ENCODE measurements at regions not wholly inside any gene's neighbourhood (a gene's known extent, or its start where the extent isn't known, plus 50 kb on each side); places are given as distances from the start of the nearest gene placed in this dataset.

DNA sequence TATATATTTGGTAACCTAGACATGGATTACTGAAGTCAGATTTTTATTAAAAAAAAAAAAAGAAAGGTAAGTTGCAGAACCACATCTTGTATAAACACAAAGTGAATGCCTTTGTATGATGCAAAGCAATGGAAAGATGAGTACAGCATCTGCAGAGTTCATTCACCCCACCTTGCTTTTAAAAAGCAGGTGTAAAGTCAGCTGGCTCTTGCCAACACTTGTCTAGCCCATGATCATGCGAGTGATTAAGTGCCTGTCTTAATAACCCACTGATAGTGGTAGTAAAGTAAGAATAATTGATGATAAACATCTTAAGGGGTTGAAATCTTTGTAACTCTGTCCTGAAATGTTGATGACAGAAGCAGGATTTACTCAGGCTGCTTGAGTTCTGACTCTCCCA lies 710.4 kb downstream of the EFNB2 start:
- no peak for DNase-seq

DNA sequence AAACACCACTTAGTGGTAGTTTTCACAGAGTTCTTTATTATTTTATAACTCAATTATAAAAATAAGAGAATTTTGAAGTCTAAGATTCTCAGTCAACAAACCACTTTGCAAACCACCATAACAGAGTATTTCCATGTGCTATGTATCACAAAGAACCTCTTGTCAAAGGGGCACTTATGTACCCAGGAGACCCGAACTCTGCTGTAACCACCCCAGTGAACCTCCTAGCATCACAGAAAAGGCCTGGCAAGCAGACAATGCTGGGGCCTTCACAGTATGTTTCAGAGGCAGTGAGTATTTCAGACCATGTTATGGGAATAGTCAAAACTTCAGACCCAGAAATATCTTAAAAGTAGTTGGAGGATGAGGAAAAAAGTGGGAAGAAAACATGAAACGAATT lies 714.1 kb downstream of the EFNB2 start:
- DNase-seq: no peak

DNA sequence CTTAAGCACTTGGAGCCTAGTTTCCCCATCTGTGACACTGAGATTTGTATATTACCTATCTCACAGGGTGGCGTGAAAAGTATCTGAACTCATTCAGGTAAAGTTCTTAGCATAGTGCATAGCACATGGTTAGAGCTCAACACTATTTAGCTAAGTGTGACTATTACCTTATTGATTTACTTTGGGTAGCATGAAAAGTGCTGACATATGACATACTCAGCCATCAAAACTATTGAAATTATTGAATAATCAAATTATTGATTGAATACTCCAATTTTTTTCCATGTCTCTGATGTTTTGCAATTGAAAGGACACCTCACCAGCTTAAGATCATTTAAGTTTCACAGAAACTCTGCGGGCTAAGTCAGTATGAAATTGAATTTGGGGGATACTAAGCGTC lies 715.0 kb downstream of the EFNB2 start:
- DNase-seq: no peak

DNA sequence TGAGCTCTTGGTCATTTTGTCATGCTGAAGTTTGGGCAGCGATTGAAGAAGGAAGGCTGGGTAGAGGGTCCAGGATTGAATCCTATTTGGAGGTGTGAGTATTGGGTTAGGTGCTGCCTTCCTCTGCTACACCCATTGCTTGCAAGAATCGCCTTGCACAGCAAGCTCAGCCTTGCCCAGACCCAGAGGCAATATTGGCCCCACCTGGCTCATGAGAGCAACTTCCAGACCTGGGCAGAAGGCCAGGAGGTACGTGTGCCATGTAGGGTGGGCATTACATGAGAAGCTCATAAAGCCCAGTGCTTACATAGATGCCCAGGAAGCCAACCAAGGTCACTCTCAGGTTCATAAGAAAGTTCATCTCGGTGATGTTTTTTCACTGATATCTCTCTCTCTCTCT lies 718.0 kb downstream of the EFNB2 start:
- no peak for DNase-seq

DNA sequence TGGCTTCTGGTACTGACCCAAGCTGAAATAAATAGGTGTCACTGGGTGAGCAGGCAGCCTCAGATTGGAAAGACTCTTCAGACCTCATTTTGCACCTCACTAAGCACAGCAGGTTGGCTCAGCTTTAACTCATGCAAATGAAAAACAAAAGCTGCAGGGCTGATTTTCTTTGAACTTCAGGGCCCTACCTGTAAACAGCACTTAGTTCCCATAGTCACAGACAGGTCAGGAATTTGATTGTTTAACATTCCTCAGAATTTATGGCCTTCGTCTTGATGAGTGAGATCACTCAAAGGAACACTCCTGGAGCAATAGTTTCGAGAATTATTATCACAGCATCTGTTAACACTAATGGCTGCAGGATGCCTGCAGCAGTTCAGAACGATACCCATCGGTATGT lies 718.5 kb downstream of the EFNB2 start:
- peak; percentile 55 for DNase-seq

DNA sequence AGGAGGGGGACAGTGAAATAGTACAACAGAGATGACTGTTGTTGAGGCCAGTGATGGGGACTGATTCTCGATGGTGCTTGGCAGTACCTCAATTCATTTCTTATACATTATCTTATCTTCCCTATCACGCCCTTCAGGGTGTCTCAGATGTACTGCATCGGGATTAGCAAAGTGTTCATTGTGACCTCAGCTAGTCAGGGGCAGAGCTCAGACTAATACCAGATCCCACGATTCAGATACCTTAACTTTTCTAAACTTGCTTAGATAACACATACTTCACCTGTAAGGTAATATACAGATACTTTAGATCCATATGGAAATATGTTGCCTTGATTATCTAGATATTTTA lies 720.6 kb downstream of the EFNB2 start:
- DNase-seq: no peak

DNA sequence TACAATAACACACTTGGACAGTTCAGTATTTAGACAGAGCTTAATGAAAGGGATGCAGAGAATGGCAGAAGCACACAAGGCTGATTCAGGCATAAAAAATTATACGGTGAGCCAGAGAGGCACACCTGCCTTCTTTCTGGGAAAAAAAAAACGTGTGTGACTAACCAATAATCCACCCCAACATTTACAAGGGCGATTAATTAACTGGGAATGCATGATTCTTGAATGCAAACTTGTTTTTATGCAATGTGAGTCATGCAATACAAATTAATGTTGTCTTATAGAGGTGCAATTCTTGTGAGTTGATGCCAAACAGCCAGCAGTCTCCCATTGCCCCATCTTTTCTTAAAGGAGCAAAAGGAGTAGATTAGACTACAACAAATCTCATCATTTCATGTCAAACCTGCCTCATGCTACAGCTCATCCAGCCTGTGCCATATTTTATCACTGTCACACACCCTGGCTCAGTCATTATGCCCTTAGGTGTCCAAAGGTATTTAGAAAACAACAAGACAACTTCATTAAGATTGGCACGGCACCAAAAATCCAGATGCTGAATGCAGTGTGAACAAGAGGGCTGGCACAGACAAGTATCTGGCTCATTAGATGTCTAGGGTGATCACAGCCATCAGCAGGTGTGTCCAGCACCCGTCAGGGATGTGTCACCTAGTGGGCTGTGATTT lies 721.1 kb downstream of the EFNB2 start:
- DNase-seq: peak; percentile 47

DNA sequence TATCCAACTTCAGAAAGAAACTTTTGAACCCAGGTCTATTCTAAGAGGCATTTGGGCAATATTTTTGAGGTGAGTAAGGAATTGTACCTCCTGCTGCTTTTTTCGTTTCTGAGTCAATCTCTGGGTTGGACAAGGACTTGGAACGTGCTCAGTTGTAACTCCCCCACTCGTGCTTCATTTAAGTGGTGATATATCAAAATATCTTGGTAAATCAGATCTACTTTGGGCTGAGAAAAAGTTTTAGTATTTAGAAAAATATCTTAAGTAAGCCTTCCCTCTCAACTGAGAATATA lies 728.9 kb downstream of the EFNB2 start:
- DNase-seq: no peak

DNA sequence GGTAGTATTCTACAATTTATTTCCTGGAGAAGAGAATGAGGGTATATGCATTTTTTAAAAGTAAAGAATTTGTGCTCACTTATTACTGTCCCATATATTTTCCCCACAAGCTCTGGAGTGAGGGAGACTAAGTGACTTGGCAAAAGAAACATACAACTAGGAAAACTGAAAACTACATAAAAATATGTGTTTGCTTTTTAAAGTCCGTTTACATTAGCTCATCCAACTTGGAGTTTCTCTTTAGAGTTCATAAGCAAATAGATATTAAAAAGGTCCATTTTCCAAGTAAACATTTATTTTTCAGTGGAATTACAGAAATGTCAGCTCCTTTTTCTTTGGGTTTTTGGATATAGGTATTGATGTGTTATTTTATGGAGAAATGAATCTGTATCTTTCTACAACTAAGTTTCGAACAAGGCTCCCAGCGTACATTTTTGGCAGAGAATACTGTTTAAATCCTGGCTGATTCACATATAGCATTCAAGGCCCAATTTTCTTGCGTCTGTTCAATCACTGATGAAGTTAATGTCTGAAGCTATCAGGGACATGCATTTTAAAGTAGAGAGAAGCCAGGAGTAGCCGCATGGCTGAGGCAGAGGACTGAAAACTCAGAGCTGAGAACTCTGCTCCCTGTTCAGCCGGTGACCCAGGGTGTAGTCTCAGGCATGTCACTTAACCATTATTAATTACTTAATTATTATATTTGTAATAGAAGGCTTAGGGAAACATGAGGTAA lies 729.4 kb downstream of the EFNB2 start:
- DNase-seq: no peak

DNA sequence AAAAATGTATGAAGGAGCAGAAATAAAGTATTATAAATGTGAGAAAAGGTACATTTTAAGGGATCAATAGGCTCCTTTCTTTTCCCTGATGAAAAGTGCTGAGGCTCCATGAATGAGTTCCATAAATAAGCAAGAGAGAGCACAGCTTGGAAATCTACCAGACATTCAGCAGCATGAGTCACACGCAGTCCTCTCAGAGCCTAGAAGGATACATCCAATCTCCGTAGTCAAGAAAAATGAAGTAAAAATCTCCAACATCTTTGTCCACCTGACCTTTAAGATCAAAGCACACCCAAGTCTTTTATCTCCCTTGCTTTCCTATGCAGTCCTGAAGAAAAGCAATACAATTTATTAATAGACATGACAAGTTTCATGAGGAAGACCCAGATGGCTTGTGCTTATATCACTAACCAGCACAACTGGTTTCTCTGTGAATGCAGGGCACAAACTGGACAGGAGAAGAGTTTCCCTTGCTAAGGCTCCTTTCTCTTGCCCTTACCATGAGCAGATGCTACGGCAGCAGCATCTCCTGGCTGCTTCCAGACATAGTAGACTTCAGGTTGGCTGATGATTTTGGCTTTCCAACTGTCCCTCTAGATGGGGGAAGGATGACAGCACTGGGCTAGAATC lies 730.8 kb downstream of the EFNB2 start:
- no peak for DNase-seq

DNA sequence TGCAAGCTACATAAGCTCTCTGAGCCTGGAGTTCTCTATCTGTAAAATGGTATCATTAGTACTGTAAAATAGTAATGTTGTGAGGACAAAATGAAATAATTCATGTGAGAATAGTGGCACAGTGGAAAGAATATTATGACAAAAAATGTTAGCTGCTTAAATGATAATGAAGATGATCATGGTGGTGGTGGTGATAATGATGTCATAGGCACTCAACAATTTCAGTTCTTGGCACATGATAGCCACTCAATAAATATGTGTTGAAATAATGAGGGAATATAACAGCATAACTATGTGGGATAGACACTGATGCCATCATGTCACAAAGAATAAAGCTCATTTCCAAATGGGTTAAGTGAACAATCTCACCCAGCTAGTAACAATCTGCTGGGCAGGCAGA lies 736.3 kb downstream of the EFNB2 start:
- no peak for DNase-seq

DNA sequence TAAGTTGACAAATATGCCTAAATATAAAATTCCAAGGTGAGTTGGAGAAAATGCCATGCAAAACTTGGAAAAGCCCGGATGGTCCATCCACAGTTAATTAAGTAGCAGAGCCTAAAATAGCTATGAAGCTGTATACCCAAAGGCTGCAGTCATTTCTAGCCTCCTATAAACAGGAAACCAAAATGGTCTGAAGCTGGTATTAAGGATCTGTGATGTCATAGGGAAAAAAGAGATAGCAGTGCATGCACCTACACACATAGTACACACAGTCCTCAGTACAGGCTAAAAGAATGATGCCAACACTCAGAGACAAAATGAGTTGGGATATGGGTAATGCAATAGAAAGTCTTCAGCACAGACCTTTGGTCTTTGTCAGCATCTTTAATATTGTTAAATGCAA lies 736.9 kb downstream of the EFNB2 start:
- no peak for DNase-seq

DNA sequence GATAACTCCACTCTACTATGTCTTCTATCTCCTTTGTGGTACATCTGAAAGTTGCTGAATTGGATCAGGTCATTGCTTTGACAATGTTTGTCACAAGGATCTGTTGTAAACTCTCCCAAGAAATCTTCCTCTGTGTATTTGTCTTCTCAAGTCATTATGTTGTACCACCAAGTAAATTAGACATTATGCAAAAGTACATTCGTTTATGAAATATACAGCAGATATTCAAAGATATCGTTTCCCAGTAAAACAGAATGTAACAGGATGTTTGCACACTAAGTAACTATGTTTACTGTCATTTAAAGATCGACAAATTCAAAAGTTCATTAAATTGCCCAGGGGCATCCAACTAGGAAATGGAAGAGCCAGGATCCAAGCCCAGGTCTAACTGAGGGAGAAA lies 739.4 kb downstream of the EFNB2 start:
- DNase-seq: no peak

DNA sequence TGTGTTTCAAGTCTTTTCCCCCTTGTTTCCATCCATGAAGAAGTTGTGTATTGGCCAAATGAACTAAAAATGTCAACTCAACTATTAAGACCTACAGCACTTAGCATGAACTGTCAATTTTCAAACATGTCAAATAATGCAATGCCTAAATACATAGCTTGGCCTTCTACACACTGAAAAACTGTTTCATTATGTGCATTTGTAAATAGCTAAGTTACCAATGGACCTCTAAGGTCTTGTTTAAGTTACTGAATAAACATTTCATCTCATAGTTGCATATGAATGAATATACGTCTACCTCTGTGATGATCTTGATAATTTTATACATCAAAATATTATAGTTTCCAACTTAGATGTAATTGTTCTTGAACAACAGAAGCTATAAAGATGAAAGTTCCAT lies 744.5 kb downstream of the EFNB2 start:
- no peak for DNase-seq

DNA sequence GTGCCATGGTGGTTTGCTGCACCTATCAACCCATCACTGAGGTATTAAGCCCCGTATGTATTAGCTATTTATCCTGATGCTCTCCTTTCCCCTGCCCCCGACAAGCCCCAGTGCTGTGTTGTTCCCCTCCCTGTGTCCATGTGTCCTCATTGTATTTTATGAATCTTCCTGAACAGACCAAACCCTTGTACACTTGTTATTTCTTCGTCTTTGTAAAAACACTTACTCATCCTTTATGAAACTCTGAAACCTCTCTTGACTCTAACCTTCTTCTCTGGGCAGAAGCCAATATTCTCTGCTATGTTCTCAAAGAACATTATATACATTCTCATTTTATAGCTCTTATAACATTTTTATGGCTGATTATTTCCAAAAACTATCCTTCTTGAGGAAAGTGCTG lies 746.9 kb downstream of the EFNB2 start:
- no peak for DNase-seq

DNA sequence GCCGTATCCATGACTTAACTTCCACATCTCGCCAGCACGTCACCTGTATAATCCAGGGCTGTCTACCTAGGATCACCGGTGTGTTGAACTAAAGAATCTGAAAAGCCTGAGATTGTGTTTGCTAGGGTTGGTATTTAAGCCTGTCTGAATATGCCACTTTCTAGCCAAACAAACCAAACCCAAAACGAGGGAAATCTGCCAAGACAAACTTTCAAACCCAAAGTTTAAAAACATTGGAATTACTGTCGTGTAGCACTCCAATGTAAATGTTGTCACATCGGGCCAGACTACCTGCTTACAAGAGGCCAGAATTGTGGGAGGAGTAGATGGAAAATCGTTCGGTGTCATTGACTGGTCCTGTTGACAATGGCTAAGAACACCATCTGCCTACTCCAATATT lies 747.8 kb downstream of the EFNB2 start:
- no peak for DNase-seq

DNA sequence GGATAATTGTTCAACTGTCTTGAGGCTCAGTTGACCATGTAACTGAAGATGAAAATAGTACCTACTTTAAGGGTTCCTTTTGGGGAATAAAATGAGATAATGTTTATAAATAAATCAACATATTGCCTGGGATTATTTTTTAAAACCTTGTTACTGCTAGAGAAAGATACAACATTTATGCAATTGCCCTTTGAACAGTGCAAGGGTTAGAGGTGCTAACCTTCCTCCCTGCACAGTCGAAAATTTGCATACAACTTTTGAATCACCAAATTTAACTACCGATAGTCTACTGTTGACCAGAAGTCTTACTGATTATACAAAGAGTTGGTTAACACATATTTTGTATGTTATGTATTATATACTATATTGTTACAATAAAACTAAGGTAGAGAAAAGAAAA lies 750.0 kb downstream of the EFNB2 start:
- DNase-seq: no peak

DNA sequence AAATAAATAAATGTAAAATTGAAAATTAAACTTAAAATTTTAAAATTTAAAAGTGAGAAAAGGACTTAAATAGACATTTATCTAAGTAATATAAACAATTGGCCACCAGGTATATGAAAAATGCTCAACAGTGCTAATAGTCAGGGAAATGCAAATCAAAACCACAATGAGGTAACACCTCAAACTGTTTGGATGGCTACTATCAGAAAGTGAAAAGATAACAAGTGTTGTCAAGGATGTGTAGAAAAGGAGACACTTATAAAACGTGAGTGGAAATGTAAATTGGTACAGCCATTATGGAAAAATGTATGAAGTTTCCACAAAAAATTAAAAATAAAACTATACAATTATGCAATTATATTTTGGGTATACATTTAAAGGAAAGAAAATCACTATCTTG lies 752.2 kb downstream of the EFNB2 start:
- no peak for DNase-seq

DNA sequence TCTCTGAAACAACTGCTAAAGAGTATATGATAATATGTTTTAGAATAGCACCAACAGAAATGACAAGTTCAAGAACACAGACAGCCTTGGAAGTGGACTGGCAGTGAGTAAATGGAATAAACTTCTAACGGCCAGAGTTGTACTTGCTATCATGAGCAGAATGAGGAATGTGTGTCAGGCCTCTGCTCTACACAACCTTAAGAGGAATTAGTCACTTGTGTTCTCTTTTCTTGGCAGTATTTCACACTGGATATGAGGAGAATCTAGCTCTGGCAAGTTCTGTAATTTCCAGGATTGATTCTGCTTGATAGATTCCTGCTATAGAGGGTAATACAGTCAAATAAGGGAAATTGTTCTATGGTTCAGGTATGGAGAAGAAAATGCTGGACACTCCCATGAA lies 757.3 kb downstream of the EFNB2 start:
- no peak for DNase-seq

DNA sequence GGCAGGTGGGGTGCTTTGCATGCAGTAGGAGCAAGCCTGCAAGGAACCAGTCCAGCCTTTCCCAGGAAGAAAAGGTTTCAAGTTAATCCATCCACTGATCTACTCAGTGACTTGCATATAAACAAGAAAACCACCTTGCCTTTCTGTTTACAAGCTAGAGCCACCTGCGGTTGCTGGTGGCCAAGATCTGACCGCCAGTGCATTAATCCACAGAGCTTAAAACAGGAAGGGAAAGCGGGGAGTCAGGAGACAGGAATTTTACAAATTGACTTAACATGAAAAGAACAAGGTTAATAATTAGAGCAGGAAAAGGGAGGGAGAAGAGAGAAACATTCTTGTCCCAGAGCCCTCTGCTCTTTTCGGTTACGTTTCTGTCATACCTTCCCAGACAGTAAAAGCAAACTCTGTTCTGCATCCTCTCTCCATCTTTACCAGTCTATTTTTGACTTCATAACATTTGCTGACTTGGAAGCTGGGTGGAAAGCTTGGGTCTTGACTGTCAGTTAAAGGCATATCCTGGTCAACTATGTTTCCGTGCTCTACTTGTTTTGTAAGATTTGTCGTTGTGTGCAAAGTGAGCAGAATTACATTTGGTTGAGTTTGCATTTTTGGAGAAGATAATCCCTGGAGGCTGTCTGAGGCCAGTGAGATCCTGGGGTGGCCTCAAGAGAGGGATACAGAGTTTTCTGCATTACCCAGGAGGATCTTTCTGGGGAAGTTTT lies 760.6 kb downstream of the EFNB2 start:
- no peak for DNase-seq

DNA sequence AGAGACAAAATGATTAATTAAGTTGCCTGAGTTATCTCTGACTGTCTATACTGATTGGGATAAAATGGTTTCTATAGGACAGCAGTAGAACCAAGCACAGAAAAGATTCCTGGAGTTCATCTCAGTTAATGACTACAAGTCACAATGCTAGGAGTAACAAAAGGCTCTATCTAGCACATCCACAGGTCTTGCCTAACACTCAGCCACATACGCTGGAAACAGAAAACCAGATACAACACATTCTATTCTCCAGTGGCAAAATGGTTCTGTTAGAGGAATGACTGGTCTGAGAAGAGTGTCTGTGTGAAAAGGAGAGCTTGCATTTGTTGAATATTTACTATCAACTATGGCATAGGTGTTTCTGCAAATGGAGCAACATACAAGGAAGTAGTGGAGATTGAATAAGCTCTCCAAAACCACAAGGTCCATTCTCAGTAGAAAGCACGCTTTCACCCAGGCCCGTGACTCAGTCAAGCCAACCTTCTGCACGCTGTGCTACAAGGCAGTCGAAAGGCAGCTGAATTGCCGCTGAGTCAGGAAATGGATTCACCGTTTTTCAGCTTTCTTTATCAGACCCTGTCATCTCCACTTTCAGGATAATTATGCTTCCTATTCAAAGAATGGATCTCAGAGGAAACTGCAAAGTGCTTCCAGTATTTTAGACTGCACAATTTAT lies 761.5 kb downstream of the EFNB2 start:
- peak; percentile 4 for DNase-seq

DNA sequence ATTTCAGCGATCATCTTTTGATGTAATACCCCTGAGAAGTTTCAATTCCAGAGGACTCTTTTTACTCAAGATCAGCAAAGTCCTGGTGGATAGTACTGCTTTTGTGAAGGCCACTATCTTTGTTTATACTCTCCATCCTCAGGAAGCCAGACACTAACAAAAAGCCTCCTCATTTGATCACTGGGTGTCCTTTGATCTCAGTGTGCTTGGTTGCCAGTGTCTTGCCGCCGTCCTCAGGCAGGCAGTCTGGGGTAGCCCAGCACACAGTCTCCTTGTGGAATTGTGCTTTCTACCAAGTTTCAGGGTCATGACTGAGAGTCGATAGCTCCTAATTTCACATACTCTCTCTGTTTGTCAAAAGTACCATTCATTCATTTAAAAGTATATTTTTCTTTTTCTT lies 762.2 kb downstream of the EFNB2 start:
- DNase-seq: no peak

DNA sequence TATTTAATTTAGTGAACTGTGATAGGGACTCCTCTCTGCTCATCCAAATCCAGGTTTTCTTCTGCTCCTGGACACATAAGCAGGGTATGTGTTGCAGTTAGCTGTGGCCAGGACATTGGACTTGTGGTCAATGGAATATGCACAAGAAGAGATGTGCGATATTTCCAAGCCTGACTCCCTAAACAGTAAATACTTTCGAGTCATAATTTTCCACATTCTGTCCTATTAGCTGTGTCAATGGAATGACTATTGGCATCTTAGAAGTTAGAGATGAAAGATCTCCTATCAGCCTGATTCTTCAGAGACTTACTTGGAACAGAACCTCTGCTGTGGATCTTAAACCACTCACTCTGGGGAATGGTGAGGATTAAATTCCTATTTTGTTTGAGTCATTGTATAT lies 771.0 kb downstream of the EFNB2 start:
- DNase-seq: no peak

DNA sequence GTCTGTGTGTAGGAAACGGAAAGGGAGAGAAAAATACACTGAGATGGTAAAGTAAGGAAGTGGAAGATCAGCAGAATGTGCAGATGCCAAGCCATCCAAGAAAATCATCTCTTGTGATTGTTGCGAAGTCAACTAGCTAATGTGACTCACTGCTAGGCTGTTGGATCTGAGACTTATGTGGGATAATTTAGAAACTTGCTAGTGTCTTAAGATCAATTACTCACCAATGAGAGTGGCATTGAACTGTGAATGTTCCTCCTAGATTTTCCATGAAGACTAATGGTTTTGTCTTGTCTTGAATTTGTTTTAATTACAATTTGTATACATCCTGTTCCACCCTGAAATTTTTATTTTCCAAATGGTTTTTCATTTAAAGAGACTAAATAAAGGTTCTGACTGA lies 771.6 kb downstream of the EFNB2 start:
- DNase-seq: no peak
